ENCODE measurements at regions not wholly inside any gene's neighbourhood (a gene's known extent, or its start where the extent isn't known, plus 50 kb on each side); places are given as distances from the start of the nearest gene placed in this dataset.

- dilution Hi-C loops (cut with HindIII; ENCODE audit: low sequenced_read_pairs, unreplicated experiment) (no loop called here), in situ Hi-C loops (cut with MboI; ENCODE audit: low sequenced_read_pairs) (no loop called here), intact Hi-C loops (cut with micrococcal nuclease) (no loop called here)
- Histone ChIP-seq H4K91ac (ENCODE audit: insufficient read depth, low read depth, low read length) (no peak overlapping the region), H3K4me3 (ENCODE audit: insufficient read depth, low read depth, low read length) (no peak overlapping the region), H3K14ac (replicated peaks; ENCODE audit: low read depth, low read length) (no peak overlapping the region), H4K20me1 (ENCODE audit: insufficient read depth, low read length) (no peaks in the 10 kb centered on the region), H4K8ac (ENCODE audit: low read depth in 2 of 2, low read length in 2 of 2) (no peak overlapping the region), H2BK20ac (ENCODE audit: low read depth, low read length) (no peak overlapping the region), H3K4me1 (ENCODE audit: control insufficient read depth, insufficient read depth, low read length) (no peaks in the 10 kb centered on the region), H3K27ac (ENCODE audit: insufficient read depth, low read length) (no peak overlapping the region), H3K9me3 (ENCODE audit: control insufficient read depth, insufficient read depth, low read length) (peaks cover 7% of the 10 kb centered on the region), H3K36me3 (ENCODE audit: control insufficient read depth, insufficient read depth, low read length) (no peaks in the 10 kb centered on the region), H3K56ac (ENCODE audit: extremely low read depth, insufficient read depth, low read length) (no peak overlapping the region), H2AK5ac (ENCODE audit: low read depth, low read length) (no peak overlapping the region), H3K4me2 (ENCODE audit: low read depth, low read length) (no peak overlapping the region), H3K27me3 (ENCODE audit: control insufficient read depth, insufficient read depth, low read length) (no peaks in the 10 kb centered on the region), H3K18ac (ENCODE audit: low read depth, low read length) (no peak overlapping the region), H2BK5ac (ENCODE audit: low read depth, low read length, poor library complexity, severe bottlenecking) (no peak overlapping the region), H2AFZ (replicated peaks; ENCODE audit: low read length, poor library complexity) (no peak overlapping the region), H3K9ac (ENCODE audit: low read depth, low read length) (no peak overlapping the region), H2BK120ac (ENCODE audit: low read depth, low read length) (no peak overlapping the region), H2AK9ac (replicated peaks; ENCODE audit: low read depth, low read length, poor library complexity) (no peak overlapping the region), H3K4ac (ENCODE audit: low read depth, low read length) (no peak overlapping the region), H3K79me1 (ENCODE audit: low read depth in 1 of 2, low read length in 2 of 2) (no peaks in the 10 kb centered on the region), H3K23ac (ENCODE audit: low read depth, low read length) (no peak overlapping the region), H2BK15ac (ENCODE audit: low read depth, low read length) (no peak overlapping the region), H3K9me1 (ENCODE audit: insufficient read depth, low read length) (no peaks in the 10 kb centered on the region), H4K5ac (ENCODE audit: low read depth, low read length) (no peak overlapping the region)
- DNase-seq = no peak
- BruUV-seq (replicated peaks) = no TSS peak
- WGBS, 2 experiments (ENCODE audit: extremely low coverage in 2 of 2, insufficient read length in 1 of 2) = no CpG with 5 or more reads among the region's 1 CpG
- POLR2A ChIA-PET (ENCODE audit: unreplicated experiment) = no interaction called here
- no peak for ATAC-seq (ENCODE audit: low read depth)
- TF ChIP-seq RFX5 (IDR thresholded peaks at IDR 0.05; ENCODE audit: low read depth, low read length) (no peak), MAZ (IDR thresholded peaks at IDR 0.05; ENCODE audit: borderline replicate concordance, low read depth, low read length) (no peak), CEBPB (IDR thresholded peaks at IDR 0.05; ENCODE audit: low read depth, low read length) (no peak), SMC3 (IDR thresholded peaks at IDR 0.05; ENCODE audit: low read depth, low read length) (no peak), FOS (IDR thresholded peaks at IDR 0.05; ENCODE audit: low read depth, low read length) (no peak), RCOR1 (IDR thresholded peaks at IDR 0.05; ENCODE audit: insufficient replicate concordance, low read length) (no peak), NFE2L2 (IDR thresholded peaks at IDR 0.05; ENCODE audit: low read depth, low read length) (no peak), BHLHE40 (IDR thresholded peaks at IDR 0.05; ENCODE audit: low read depth, low read length) (no peak), CTCF (conservative IDR thresholded peaks at IDR 0.05; ENCODE audit: low read depth, low read length) (no peak), USF2 (IDR thresholded peaks at IDR 0.05; ENCODE audit: low read depth, low read length) (no peak), MXI1 (IDR thresholded peaks at IDR 0.05; ENCODE audit: borderline replicate concordance, low read depth, low read length) (no peak), CHD1 (IDR thresholded peaks at IDR 0.05; ENCODE audit: low read depth, low read length) (no peak), MAFK (IDR thresholded peaks at IDR 0.05; ENCODE audit: low read depth, low read length) (no peak), RAD21 (IDR thresholded peaks at IDR 0.05; ENCODE audit: low read length) (no peak), POLR2A (IDR thresholded peaks at IDR 0.05; ENCODE audit: low read depth, low read length) (no peak)
- TF ChIP-seq, protein P1, sequence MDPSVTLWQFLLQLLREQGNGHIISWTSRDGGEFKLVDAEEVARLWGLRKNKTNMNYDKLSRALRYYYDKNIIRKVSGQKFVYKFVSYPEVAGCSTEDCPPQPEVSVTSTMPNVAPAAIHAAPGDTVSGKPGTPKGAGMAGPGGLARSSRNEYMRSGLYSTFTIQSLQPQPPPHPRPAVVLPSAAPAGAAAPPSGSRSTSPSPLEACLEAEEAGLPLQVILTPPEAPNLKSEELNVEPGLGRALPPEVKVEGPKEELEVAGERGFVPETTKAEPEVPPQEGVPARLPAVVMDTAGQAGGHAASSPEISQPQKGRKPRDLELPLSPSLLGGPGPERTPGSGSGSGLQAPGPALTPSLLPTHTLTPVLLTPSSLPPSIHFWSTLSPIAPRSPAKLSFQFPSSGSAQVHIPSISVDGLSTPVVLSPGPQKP (IDR thresholded peaks at IDR 0.05; ENCODE audit: borderline replicate concordance, low read depth, low read length) = no peak
- CTCF ChIA-PET = no interaction called here
These were observed 803.9 kb downstream of the TAF11L14 start for GRCh38 chr5:18438126-18438525.

Measured in IMR-90 (cell line).